ENCODE measurements at regions not wholly inside any gene's neighbourhood (a gene's known extent, or its start where the extent isn't known, plus 50 kb on each side); places are given as distances from the start of the nearest gene placed in this dataset.

DNA sequence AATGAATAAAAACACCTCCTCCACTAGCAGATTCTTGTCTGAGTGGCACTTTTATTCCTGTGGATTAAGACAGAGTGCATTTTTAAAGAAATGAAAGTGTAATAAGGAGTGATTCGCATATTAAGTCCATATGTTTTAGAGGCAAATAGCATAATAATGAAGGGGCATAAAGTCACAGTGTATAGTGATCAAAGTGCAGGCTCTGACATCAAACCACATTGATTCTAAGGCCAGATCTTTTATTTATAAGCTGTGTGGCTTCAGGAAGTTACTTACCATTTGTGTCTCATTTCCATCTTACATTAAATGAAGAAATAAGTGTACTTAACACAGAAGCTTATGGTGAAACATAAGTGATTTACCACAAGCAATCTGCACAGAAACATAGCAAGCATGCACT is 332.8 kb downstream of the GASK1B start (continued):
- TF ChIP-seq, protein P1, sequence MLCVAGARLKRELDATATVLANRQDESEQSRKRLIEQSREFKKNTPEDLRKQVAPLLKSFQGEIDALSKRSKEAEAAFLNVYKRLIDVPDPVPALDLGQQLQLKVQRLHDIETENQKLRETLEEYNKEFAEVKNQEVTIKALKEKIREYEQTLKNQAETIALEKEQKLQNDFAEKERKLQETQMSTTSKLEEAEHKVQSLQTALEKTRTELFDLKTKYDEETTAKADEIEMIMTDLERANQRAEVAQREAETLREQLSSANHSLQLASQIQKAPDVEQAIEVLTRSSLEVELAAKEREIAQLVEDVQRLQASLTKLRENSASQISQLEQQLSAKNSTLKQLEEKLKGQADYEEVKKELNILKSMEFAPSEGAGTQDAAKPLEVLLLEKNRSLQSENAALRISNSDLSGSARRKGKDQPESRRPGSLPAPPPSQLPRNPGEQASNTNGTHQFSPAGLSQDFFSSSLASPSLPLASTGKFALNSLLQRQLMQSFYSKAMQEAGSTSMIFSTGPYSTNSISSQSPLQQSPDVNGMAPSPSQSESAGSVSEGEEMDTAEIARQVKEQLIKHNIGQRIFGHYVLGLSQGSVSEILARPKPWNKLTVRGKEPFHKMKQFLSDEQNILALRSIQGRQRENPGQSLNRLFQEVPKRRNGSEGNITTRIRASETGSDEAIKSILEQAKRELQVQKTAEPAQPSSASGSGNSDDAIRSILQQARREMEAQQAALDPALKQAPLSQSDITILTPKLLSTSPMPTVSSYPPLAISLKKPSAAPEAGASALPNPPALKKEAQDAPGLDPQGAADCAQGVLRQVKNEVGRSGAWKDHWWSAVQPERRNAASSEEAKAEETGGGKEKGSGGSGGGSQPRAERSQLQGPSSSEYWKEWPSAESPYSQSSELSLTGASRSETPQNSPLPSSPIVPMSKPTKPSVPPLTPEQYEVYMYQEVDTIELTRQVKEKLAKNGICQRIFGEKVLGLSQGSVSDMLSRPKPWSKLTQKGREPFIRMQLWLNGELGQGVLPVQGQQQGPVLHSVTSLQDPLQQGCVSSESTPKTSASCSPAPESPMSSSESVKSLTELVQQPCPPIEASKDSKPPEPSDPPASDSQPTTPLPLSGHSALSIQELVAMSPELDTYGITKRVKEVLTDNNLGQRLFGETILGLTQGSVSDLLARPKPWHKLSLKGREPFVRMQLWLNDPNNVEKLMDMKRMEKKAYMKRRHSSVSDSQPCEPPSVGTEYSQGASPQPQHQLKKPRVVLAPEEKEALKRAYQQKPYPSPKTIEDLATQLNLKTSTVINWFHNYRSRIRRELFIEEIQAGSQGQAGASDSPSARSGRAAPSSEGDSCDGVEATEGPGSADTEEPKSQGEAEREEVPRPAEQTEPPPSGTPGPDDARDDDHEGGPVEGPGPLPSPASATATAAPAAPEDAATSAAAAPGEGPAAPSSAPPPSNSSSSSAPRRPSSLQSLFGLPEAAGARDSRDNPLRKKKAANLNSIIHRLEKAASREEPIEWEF (IDR thresholded peaks at IDR 0.05; ENCODE audit: insufficient replicate concordance, low read depth, low read length), result no peak
- no peak for TF ChIP-seq USF1 (IDR thresholded peaks at IDR 0.05; ENCODE audit: borderline replicate concordance, extremely low read length, insufficient read depth, low read depth, low read length)
- TF ChIP-seq ASH2L (IDR thresholded peaks at IDR 0.05; ENCODE audit: borderline replicate concordance, low read depth), result no peak
- no peak for TF ChIP-seq CBX5 (IDR thresholded peaks at IDR 0.05; ENCODE audit: low read depth)
- no peak for TF ChIP-seq GATAD2B (conservative IDR thresholded peaks at IDR 0.05; ENCODE audit: low read depth)

GRCh38 chr4:157838366-157838765 is 334.5 kb downstream of the GASK1B start:
- H3K4me2 ChIP-seq (ENCODE audit: control insufficient read depth, insufficient read depth), result no peak overlapping the region
- ChIA-PET POLR2A (no interaction called here), CTCF (no interaction called here), RAD21 (ENCODE audit: unreplicated experiment) (no interaction called here), SMC1A (ENCODE audit: uncharacterized antibody, unreplicated experiment) (no interaction called here)
- no peaks in the 10 kb centered on the region for H4K20me1 ChIP-seq (ENCODE audit: control insufficient read depth, insufficient read depth)
- FAIRE-seq (no peak), DNase-seq (ENCODE audit: low read depth, low spot score) (no peak), ATAC-seq (no peak)
- no peak overlapping the region for H3K27ac ChIP-seq (ENCODE audit: control insufficient read depth, insufficient read depth)
- H3K4me1 ChIP-seq (ENCODE audit: control insufficient read depth, insufficient read depth, low read length), result no peaks in the 10 kb centered on the region
- 15% methylated on average over 2 of the region's 2 CpGs for WGBS (ENCODE audit: insufficient coverage, insufficient replicate concordance, low lambda C conversion rate, missing lambda C conversion rate)
- BruUV-seq (replicated peaks), result no TSS peak
- H3K9me3 ChIP-seq (replicated peaks; ENCODE audit: control insufficient read depth, insufficient read depth, low read length), result no peaks in the 10 kb centered on the region
- TF ChIP-seq NBN (IDR thresholded peaks at IDR 0.05), result no peak
- TF ChIP-seq PAX8 (IDR thresholded peaks at IDR 0.05), result no peak
- TF ChIP-seq, protein P2, sequence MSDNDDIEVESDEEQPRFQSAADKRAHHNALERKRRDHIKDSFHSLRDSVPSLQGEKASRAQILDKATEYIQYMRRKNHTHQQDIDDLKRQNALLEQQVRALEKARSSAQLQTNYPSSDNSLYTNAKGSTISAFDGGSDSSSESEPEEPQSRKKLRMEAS (IDR thresholded peaks at IDR 0.05; ENCODE audit: low read depth, low read length), result no peak
- TF ChIP-seq SUPT20H (IDR thresholded peaks at IDR 0.05; ENCODE audit: borderline replicate concordance, control insufficient read depth, low read depth, low read length), result no peak
- no peak for TF ChIP-seq POU2F2 (IDR thresholded peaks at IDR 0.05; ENCODE audit: borderline replicate concordance, low read depth, low read length)
- TF ChIP-seq SREBF2 (IDR thresholded peaks at IDR 0.05; ENCODE audit: low read length), result no peak
- TF ChIP-seq TARDBP (IDR thresholded peaks at IDR 0.05; ENCODE audit: borderline replicate concordance), result no peak
- no peaks in the 10 kb centered on the region for H3K27me3 ChIP-seq (replicated peaks in 1 of 2; ENCODE audit: control insufficient read depth in 2 of 2, insufficient read depth in 2 of 2, low read length in 1 of 2)
- H2AFZ ChIP-seq (ENCODE audit: control insufficient read depth, low read depth, low read length), result no peak overlapping the region
- no peak overlapping the region for H3K9ac ChIP-seq (ENCODE audit: control insufficient read depth, insufficient read depth, low read length)
- in situ Hi-C loops (cut with MboI), result no loop called here
- H3K36me3 ChIP-seq (ENCODE audit: control insufficient read depth in 2 of 2, insufficient read depth in 2 of 2, low read length in 1 of 2), result no peaks in the 10 kb centered on the region
- H3K4me3 ChIP-seq, result no peak overlapping the region
- intact Hi-C loops (cut with micrococcal nuclease; ENCODE audit: unreplicated experiment), result no loop called here
- no peaks in the 10 kb centered on the region for H3K79me2 ChIP-seq (ENCODE audit: control insufficient read depth, insufficient read depth, low read length)
